ENCODE measurements at regions not wholly inside any gene's neighbourhood (a gene's known extent, or its start where the extent isn't known, plus 50 kb on each side); places are given as distances from the start of the nearest gene placed in this dataset.

DNA sequence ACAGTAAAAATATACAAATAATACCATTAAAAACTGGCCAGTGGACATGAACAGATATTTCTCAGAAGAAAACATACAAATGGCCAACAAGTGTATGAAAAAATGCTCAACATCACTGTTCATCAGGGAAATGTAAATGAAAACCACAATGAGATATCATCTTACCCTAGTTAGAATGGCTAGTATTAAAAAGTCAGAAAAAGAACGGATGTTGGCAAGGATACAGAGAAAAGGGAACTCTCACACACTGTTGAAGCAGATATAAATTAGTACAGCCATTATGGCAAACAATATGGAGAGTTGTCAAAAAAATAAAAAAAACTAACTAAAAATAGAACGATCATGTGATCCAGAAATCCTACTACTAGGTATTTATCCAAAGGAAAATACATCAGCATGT, 222.7 kb upstream of the NAALADL2 start:
- TF ChIP-seq, protein P1, sequence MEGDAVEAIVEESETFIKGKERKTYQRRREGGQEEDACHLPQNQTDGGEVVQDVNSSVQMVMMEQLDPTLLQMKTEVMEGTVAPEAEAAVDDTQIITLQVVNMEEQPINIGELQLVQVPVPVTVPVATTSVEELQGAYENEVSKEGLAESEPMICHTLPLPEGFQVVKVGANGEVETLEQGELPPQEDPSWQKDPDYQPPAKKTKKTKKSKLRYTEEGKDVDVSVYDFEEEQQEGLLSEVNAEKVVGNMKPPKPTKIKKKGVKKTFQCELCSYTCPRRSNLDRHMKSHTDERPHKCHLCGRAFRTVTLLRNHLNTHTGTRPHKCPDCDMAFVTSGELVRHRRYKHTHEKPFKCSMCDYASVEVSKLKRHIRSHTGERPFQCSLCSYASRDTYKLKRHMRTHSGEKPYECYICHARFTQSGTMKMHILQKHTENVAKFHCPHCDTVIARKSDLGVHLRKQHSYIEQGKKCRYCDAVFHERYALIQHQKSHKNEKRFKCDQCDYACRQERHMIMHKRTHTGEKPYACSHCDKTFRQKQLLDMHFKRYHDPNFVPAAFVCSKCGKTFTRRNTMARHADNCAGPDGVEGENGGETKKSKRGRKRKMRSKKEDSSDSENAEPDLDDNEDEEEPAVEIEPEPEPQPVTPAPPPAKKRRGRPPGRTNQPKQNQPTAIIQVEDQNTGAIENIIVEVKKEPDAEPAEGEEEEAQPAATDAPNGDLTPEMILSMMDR (IDR thresholded peaks at IDR 0.05) = no peak
- no peak for TF ChIP-seq POLR2A (IDR thresholded peaks at IDR 0.05; ENCODE audit: low read depth)
- TF ChIP-seq EP300 (IDR thresholded peaks at IDR 0.05) = no peak
